ENCODE measurements at regions not wholly inside any gene's neighbourhood (a gene's known extent, or its start where the extent isn't known, plus 50 kb on each side); places are given as distances from the start of the nearest gene placed in this dataset.

DNA sequence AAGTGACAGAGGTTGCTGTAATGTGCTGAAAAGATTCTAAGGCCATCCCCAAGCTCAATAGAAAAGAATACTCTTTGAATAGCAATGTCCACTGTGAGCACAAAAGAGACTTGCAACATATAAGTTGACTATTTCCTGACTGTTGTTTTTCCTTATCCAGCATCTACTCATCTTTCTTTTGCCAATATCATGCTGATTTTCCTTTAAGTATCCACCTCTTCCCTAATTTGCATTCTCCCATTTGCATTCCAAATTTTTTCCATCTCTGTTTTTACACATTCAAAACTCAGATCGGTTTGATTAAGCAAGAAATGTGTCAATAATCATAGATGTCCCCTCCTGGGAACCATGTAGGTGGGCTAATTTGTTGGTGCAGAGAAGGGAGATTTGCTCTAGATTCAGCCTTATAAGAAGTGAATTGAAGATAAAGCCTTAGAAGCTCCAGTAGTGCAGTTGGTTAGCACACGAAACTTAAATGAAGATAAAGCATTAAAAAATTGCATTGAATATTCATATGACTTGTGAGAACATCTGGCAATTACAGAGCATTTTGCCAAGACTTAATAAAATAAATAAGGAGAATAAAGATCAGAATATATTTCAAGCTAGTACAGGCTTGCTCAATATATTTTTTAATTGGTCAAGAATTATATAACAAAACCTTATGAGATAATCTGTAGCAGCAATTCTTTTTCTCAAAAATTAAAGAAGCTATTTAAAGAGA, 267.6 kb downstream of the TMEM167A start:
- FAIRE-seq: no peak
- no peak for DNase-seq (ENCODE audit: low spot score)

DNA sequence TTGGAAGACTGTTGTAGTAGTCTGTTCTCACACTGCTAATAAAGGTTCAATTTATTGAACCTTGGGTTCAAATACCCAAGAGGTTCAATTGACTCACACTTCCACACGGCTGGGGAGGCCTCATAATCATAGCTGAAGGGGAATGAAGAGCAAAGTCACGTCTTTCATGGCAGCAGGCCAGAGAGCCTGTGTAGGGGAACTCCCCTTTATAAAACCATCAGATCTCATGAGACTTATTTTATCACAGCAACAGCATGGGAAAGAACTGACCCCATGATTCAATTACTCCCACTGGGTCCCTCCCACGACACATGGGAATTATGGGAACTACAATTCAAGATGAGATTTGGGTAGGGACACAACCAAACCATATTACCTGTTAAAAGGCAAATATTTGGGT, 268.2 kb downstream of the TMEM167A start:
- FAIRE-seq: no peak
- no peak for DNase-seq (ENCODE audit: low spot score)

- no peak for FAIRE-seq
Observed at GRCh38 chr5:82807021-82807420, 270.2 kb downstream of the TMEM167A start.

DNA sequence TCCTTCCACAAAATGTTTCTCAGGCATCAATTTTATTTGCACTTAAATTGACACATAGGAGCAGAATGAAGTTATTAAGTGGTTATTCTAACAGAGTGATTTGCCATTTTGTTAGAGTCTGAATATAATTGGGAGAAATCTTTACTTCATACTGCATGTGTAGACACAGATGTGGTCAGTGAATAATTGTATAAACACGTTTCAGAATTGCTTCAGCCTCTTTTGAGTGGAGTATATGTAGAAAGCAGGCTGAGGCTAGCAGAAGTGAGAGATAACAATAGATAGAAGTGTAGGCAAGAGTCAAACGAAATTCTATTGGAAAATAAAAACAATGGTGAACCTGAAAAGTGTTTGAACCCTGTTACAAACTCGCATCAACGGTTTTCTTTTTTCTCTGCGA, 270.7 kb downstream of the TMEM167A start:
- DNase-seq (ENCODE audit: low spot score) (no peak), FAIRE-seq (no peak)

More at GRCh38 chr5:82807021-82807420, 270.2 kb downstream of the TMEM167A start:
- no peak for DNase-seq (ENCODE audit: low spot score)

- FAIRE-seq: no peak
- DNase-seq (ENCODE audit: low spot score): no peak
Observed at GRCh38 chr5:82804155-82804690, 273.0 kb downstream of the TMEM167A start.

GRCh38 chr5:82802954-82803353, 274.2 kb downstream of the TMEM167A start:
- DNase-seq (ENCODE audit: low spot score) (no peak), FAIRE-seq (no peak)

- DNase-seq (ENCODE audit: low spot score) (no peak), FAIRE-seq (no peak)
Observed at GRCh38 chr5:82800826-82801225, 276.4 kb downstream of the TMEM167A start.

DNA sequence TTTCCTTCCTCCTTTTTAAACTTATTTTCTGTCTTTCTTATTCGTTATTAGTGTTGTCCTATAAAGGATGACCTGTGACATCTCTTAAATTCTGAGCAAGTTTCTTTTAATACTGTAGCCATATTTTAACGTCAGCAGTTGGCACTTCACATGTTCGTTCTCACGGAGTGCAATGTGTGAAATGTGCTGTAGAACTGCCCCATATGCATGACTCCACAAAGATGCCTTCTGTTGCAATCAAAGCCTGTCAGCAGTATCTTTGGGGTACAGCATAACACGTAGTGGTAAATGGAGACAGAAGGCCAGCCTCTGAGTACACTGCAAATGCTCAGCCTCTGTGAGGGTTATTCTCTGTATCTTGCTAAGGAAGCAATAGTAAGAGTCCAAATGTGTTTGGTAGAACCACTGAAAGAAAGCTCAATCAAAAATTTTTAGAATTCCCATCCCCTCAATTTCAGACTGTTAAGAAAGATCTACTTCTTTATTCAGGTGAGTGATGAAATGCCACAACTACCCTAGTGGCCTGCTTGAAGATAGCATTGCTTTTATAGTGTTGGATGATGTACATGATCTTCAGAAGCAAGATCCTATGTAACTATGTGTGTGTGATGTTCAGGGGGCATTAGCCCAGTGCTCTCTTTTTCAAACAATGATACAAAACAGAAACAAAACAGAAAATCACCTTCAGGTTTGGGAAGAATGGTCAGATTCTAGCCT, 277.7 kb downstream of the TMEM167A start:
- no peak for DNase-seq (ENCODE audit: low spot score)
- FAIRE-seq: no peak

DNA sequence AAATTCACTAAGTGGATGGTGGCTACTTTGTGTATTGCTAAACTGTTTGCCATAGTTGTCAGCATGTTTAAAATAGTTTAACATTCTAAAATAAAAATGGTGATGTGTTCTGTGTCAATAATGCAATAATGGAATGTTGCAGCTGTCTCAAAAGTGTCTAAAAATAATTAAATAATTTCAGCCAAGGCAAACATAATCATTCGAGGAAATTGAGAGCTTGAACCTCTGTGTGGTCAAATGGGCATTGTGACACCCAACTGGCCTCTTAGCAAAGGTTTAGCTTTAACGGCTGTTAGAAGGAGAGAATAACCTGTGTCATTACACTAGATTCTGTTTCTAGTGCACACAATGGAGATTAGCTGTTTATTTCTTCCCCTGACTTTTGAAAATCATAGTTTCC, 278.5 kb downstream of the TMEM167A start:
- DNase-seq (ENCODE audit: low spot score) (no peak), FAIRE-seq (no peak)

DNA sequence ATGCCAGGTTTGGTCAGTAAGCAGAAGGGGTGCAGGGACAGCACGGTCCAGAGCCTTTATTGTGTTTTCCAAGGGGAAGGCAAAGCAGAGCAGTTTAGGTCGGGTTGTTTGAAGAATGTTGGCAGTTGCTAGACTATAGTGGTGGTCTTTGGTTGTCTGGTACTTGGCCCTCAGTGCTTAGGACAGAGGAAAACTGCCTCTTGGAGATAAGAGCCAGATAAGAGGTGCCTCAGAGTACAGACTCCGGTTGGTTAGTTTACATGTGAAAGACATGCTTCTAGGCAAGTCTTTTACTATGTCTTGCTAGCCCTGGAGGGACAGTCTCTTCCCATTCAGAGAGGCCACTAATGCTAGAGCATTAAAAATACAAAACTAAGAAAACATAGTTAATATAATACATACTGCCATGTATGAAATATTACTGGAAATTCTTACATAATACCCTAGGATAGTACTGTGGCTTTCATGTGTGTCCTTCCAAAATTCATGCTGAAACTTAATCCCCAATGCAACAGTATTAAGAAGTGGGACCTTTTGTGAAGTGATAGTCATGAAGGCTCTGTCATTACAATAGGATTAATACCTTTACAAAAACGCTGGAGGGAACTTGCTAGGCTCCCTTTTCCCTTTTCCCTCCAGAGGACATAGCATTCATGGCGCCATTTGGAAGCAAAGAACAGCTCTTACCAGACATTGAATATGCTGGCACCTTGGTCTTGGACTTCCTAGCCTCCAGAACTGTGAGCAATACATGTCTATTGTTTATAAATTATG, 280.4 kb downstream of the TMEM167A start:
- FAIRE-seq (no peak), DNase-seq (ENCODE audit: low spot score) (no peak)

GRCh38 chr5:82794876-82795275, 282.3 kb downstream of the TMEM167A start:
- DNase-seq (ENCODE audit: low spot score) (no peak), FAIRE-seq (no peak)

DNA sequence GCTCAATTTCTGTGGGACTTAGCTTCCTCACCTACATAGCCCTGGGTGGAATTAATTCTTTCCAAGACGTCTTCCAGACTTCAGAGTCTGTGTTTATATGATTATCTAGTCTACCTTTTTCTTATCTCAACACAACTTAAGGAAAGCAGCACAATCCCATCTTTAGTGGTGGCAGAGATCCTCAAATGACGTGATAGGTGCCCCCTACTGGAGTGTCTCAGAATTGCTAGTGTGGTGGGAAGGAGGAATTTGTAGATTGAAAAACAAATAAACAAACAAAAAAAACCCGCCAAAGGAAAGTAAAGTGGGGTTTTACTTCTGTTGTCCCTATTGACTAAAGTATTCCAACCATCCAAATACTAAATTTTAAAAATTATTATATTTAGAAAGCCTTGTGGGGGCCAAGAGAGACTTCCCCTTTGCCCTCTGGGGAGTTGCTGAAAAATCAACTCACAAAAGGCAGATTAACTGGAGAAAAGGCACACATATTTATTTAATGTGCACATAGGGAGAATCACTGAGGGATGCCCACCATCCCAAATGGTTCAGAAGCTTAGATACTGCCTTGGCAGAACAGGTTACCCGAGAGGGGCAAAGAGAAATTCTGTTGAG, 283.3 kb downstream of the TMEM167A start:
- DNase-seq (ENCODE audit: low spot score): peak; percentile 5

GRCh38 chr5:82792096-82792495, 285.1 kb downstream of the TMEM167A start:
- no peak for FAIRE-seq
- DNase-seq (ENCODE audit: low spot score): no peak

More for the DNA sequence above, 283.3 kb downstream of the TMEM167A start:
- no peak for FAIRE-seq

DNA sequence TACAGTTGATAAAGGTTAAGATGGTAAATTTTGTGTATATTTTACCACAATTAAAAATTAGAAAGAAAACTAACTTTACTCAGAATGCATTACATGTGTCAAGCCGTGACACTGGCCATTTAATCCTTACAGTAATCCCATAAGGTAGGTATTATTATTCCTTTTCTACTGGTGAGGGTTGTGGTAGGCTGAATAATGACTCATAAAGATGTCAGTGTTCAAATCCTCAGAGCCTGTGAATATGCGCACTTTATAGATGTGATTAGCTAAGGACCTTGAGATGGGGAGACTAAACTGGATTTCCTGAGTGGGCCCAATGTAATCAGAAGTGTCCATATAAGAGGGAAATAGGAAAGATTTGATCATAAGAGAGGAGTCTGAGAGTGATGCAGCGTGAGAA, 288.1 kb downstream of the TMEM167A start:
- no peak for FAIRE-seq

GRCh38 chr5:82786748-82787147, 290.4 kb downstream of the TMEM167A start:
- FAIRE-seq (no peak), DNase-seq (ENCODE audit: low spot score) (no peak)

More for the DNA sequence above, 288.1 kb downstream of the TMEM167A start:
- no peak for DNase-seq (ENCODE audit: low spot score)

GRCh38 chr5:82785882-82786509, 291.2 kb downstream of the TMEM167A start:
- FAIRE-seq (no peak), DNase-seq (ENCODE audit: low spot score) (no peak)

- DNase-seq (ENCODE audit: low spot score): no peak
- no peak for FAIRE-seq
Observed at GRCh38 chr5:82785456-82785855, 291.7 kb downstream of the TMEM167A start.

GRCh38 chr5:82784521-82784920, 292.7 kb downstream of the TMEM167A start:
- no peak for FAIRE-seq
- no peak for DNase-seq (ENCODE audit: low spot score)

- FAIRE-seq: no peak
Observed at GRCh38 chr5:82777106-82777505, 300.1 kb downstream of the TMEM167A start.

GRCh38 chr5:82772281-82772680, 304.9 kb downstream of the TMEM167A start:
- no peak for DNase-seq (ENCODE audit: low spot score)
- FAIRE-seq: no peak

More at GRCh38 chr5:82777106-82777505, 300.1 kb downstream of the TMEM167A start:
- DNase-seq (ENCODE audit: low spot score): no peak

DNA sequence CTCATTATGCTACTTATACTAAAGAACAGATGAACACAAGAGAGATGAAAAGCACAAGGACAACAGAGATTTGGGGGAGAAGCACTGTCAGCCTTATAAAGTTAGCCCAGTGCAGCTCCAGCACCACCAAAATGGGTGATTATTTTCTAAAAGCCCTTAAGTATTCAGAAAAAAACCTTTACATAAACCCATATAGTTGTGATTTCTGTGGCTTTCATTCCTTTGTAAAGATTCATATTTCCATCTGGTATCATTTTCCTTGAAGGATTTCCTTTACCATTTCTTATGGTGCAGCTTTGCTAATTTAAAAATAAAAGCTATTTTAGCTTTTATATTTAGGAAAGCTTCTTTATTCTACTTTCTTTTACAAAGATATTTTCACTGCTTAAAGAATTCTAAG, 311.0 kb downstream of the TMEM167A start:
- no peak for FAIRE-seq
- DNase-seq (ENCODE audit: low spot score): no peak
